ENCODE measurements at regions not wholly inside any gene's neighbourhood (a gene's known extent, or its start where the extent isn't known, plus 50 kb on each side); places are given as distances from the start of the nearest gene placed in this dataset.

GRCh38 chr2:82636402-82637020, 1822.6 kb downstream of the SUCLG1 start:
- TF ChIP-seq ZFX (IDR thresholded peaks at IDR 0.05; ENCODE audit: borderline replicate concordance) = no peak
- TF ChIP-seq, protein P1, sequence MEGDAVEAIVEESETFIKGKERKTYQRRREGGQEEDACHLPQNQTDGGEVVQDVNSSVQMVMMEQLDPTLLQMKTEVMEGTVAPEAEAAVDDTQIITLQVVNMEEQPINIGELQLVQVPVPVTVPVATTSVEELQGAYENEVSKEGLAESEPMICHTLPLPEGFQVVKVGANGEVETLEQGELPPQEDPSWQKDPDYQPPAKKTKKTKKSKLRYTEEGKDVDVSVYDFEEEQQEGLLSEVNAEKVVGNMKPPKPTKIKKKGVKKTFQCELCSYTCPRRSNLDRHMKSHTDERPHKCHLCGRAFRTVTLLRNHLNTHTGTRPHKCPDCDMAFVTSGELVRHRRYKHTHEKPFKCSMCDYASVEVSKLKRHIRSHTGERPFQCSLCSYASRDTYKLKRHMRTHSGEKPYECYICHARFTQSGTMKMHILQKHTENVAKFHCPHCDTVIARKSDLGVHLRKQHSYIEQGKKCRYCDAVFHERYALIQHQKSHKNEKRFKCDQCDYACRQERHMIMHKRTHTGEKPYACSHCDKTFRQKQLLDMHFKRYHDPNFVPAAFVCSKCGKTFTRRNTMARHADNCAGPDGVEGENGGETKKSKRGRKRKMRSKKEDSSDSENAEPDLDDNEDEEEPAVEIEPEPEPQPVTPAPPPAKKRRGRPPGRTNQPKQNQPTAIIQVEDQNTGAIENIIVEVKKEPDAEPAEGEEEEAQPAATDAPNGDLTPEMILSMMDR (IDR thresholded peaks at IDR 0.05) = no peak
- no peak overlapping the region for H3K27ac ChIP-seq

DNA sequence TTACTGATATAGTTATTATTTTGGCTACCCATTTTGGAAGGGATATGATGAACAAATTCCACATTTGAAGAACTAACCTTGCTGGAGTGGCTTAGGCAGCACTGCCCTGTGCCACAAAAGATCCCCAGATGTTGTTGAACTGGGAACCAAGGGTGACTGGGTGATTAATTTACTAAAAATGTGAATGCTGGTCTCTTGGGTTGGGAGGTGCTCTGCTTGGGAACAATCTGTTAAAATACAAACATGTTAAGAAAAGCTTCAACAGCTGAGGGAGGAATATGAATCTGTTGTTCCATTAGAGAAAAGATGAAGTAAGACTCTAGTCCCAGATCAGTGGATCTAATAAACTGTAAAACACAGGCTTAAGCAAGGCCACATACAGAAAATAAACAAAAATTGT, 1860.1 kb downstream of the SUCLG1 start:
- H3K27ac ChIP-seq = no peak overlapping the region
- TF ChIP-seq, protein P1 (IDR thresholded peaks at IDR 0.05) = no peak
- no peak for TF ChIP-seq ZFX (IDR thresholded peaks at IDR 0.05; ENCODE audit: borderline replicate concordance)

GRCh38 chr2:82596581-82596980, 1862.5 kb downstream of the SUCLG1 start:
- H3K27ac ChIP-seq = no peak overlapping the region
- no peak for TF ChIP-seq ZFX (IDR thresholded peaks at IDR 0.05; ENCODE audit: borderline replicate concordance)
- TF ChIP-seq, protein P1 (IDR thresholded peaks at IDR 0.05) = no peak

- TF ChIP-seq ZFX (IDR thresholded peaks at IDR 0.05; ENCODE audit: borderline replicate concordance) = no peak
Measured at GRCh38 chr2:82591718-82592117, 1867.4 kb downstream of the SUCLG1 start.

DNA sequence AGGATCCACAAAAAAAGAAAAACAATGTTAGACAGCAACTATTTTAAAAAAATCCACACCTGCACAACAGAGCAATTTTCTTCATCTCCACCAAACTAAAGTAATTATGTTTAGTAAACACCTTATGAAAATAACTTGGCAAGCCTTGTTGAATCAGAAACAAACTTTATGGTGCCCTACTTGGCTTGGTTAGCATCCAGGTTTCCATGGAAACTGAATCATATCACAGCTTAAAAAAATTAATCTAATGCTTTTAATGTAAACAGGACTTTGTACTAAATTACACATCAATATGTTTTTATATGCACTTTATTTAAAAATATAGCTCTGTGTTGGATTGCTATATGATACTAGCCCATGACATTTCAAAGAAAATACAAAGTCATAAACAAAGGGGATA, 1882.4 kb downstream of the SUCLG1 start:
- TF ChIP-seq, protein P1 (IDR thresholded peaks at IDR 0.05) = no peak
- TF ChIP-seq ZFX (IDR thresholded peaks at IDR 0.05; ENCODE audit: borderline replicate concordance) = no peak
- no peak overlapping the region for H3K27ac ChIP-seq

More at GRCh38 chr2:82591718-82592117, 1867.4 kb downstream of the SUCLG1 start:
- no peak overlapping the region for H3K27ac ChIP-seq

GRCh38 chr2:82539280-82539621, 1919.8 kb downstream of the SUCLG1 start:
- H3K27ac ChIP-seq = no peak overlapping the region
- TF ChIP-seq, protein P1 (IDR thresholded peaks at IDR 0.05) = no peak

DNA sequence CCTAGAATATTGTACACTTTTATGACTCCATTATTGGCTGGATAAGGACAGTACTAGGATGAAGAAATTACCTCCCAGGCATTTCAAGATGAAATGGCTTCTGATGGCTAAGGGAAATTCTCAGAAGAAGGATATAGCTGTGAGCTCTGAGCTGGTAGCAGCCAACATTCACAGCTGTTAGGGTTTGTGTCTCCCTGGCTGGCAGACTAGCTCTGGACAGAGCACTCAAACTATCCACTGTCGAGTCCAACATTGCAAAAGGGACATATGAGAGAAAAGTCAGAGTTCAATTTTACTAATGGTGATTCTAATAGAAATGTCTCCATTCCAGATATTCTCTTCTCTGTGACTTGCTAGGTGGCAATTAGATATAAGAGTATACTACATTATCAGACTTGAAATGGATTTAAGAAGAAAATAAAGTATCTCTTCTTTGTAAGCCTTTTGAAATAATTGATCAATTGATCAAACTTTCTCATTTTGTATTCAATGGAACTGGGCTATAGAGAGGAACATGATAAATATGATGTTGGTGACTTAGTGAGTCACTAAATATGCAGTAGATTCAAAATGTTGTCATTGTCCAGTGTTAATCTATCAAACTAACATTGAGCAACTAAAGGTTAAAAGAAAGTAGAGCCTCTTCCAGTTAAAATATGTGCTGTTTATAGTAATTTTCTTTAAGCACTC, 1920.3 kb downstream of the SUCLG1 start:
- H3K27ac ChIP-seq = no peak overlapping the region
- TF ChIP-seq ZFX (IDR thresholded peaks at IDR 0.05; ENCODE audit: borderline replicate concordance) = no peak
- TF ChIP-seq, protein P1 (IDR thresholded peaks at IDR 0.05) = no peak

Measured in 22Rv1 (cell line).